Epithelial cell of esophagus (primary cell): ENCODE measurements at regions not wholly inside any gene's neighbourhood (a gene's known extent, or its start where the extent isn't known, plus 50 kb on each side); places are given as distances from the start of the nearest gene placed in this dataset.

ENCODE experiments used
- DNase-seq: peaks from one replicate; pipeline ENCODE4 v3.0.0; 2010; ENCODE audit warnings: low read depth
- H3K4me3 ChIP-seq: 2 replicates; pipeline ENCODE4 v1.5.1; 2011; ENCODE audit warnings: mild to moderate bottlenecking, low read length, control low read depth
- CTCF ChIP-seq: IDR thresholded peaks from 2 replicates; pipeline ENCODE4 v1.5.1; 2011; ENCODE audit warnings: low read depth, mild to moderate bottlenecking, low read length, control low read depth, inconsistent platforms; ENCODE audit not compliant: insufficient read depth; ENCODE audit errors: missing control alignments

DNA sequence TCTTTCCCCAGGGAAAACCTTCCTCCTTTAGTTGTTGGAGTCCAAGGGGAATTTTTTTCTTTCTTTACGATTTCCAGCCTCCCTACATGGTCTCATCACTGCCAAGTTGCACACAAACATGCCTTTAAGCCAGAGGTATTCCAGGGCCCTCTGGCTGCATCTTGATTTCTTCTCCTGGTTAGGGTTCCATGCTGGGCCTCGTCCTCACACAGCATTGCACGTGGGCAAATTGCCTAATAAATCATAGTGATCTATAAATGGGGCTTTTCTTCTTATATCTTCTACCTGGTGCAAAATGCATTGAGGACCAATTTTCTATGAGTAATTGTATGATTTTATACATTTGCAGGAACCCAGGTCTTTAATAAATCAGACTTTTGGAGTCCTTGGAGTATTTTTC lies 284.2 kb downstream of the C7orf25 start:
- DNase-seq = no peak
- H3K4me3 ChIP-seq = no peak overlapping the region
- no peak for TF ChIP-seq CTCF

- H3K4me3 ChIP-seq = no peak overlapping the region
- DNase-seq = no peak
- TF ChIP-seq CTCF = no peak
These were observed 284.8 kb downstream of the C7orf25 start for GRCh38 chr7:42627101-42627500.

DNA sequence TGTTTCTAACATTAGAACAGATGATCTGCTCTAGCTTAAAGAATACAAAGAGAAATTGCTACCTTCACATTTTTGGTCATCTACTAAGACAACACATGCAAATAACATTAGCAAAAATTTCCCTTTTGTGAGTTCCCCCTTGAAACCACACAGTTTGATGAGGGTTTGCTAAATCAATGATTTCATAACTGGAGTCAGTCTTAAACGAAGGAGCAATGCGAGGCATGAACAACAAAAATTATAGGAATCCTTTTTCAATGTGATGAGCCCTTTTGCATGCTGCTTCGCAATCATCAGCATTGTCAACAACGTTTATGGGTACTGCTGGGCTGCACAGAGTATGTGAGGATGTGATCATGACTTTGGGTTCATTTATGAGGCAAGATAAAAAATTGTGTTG lies 286.4 kb downstream of the C7orf25 start:
- TF ChIP-seq CTCF = no peak
- no peak overlapping the region for H3K4me3 ChIP-seq
- DNase-seq = no peak

GRCh38 chr7:42624471-42624870 lies 287.4 kb downstream of the C7orf25 start:
- TF ChIP-seq CTCF = no peak
- DNase-seq = peak; percentile 59
- H3K4me3 ChIP-seq = no peak overlapping the region

- no peak for TF ChIP-seq CTCF
- H3K4me3 ChIP-seq = no peak overlapping the region
- DNase-seq = peak; percentile 53
These were observed 290.2 kb downstream of the C7orf25 start for GRCh38 chr7:42621543-42622219.

- no peak for TF ChIP-seq CTCF
- DNase-seq = peak; percentile 26
- no peak overlapping the region for H3K4me3 ChIP-seq
These were observed 293.1 kb downstream of the C7orf25 start for GRCh38 chr7:42618651-42619360.
